HepG2 (cell line): ENCODE measurements at regions not wholly inside any gene's neighbourhood (a gene's known extent, or its start where the extent isn't known, plus 50 kb on each side); places are given as distances from the start of the nearest gene placed in this dataset.

Source experiments
- ATAC-seq: fragments of 200-7000 bp; cut with Tn5 transposase; 3 replicates; pipeline ENCODE4 v1.9.1; 2020; ENCODE audit warnings: mild to moderate bottlenecking, moderate library complexity
- BruUV-seq: library from RNA; stranded (reverse); fragments of 400-500 nt; replicated peaks from 2 replicates; lab custom pipeline; 2021; lab: Mats Ljungman, UMichigan
- CTCF ChIA-PET: fragments of 300-600 bp; formaldehyde crosslinking; extraction: SDS; loops from one replicate; lab custom pipeline; 2021; ENCODE audit warnings: low total read pairs, inconsistent platforms, low intra/inter-chr PET ratio; lab: Yijun Ruan, JAX
- POLR2A ChIA-PET: fragments of 350-600 bp; sonication (Branson Sonifier 250); formaldehyde crosslinking; loops from one replicate; lab custom pipeline; 2020; ENCODE audit warnings: antibody characterized with exemption, inconsistent platforms; lab: Yijun Ruan, JAX
- DNase-seq: peaks from one replicate; pipeline ENCODE4 v3.0.0-alpha.2; 2015; ENCODE audit warnings: low spot score
- FAIRE-seq: peaks from 3 replicates; lab custom pipeline; 2011; peaks lifted over from hg19 to GRCh38; lab: Jason Lieb, UNC
- H2AFZ ChIP-seq: one replicate; pipeline ENCODE4 v1.6.1; 2011; ENCODE audit warnings: low read length, inconsistent platforms
- H3K27ac ChIP-seq: fragments of 300-600 bp; 3 replicates; pipeline ENCODE4 v1.8.0; 2011; ENCODE audit warnings: mixed run types, mild to moderate bottlenecking, mixed read lengths, low read length, inconsistent platforms; ENCODE audit not compliant: insufficient read depth; ENCODE audit errors: extremely low read length
- H3K27me3 ChIP-seq, 2 experiments: fragments of 200-600 bp in 1 of 2; 2 replicates in 1 of 2; 3 replicates in 1 of 2; pipeline versions ENCODE4 v1.6.0 to v1.8.0; 2011; ENCODE audit warnings: low read length in 2 of 2, mild to moderate bottlenecking in 2 of 2, moderate library complexity in 2 of 2, inconsistent platforms in 1 of 2; ENCODE audit not compliant: insufficient read depth in 2 of 2, control insufficient read depth in 1 of 2
- H3K36me3 ChIP-seq, 2 experiments: fragments of 200-600 bp in 1 of 2; replicated peaks in 1 of 2; 2 replicates in 1 of 2; 3 replicates in 1 of 2; pipeline versions ENCODE4 v1.5.1 to v1.8.0; 2011; ENCODE audit warnings: low read length in 2 of 2, inconsistent platforms in 1 of 2; ENCODE audit not compliant: insufficient read depth in 2 of 2, control insufficient read depth in 1 of 2
- H3K4me1 ChIP-seq: 2 replicates; pipeline ENCODE4 v1.5.1; 2012; ENCODE audit warnings: low read length, inconsistent platforms; ENCODE audit not compliant: insufficient read depth
- H3K4me2 ChIP-seq: 2 replicates; pipeline ENCODE4 v1.6.0; 2011; ENCODE audit warnings: low read depth, low read length, inconsistent platforms
- H3K4me3 ChIP-seq, 3 experiments: fragments of 200-600 bp in 1 of 3; sonication (generic), shearing (Covaris generic) in 1 of 3; replicated peaks in 1 of 3; 2 replicates each; pipeline ENCODE4 v1.5.1; 2011 to 2016; ENCODE audit warnings: low read length in 3 of 3, inconsistent platforms in 2 of 3, low read depth in 2 of 3, mild to moderate bottlenecking in 2 of 3, control low read depth in 1 of 3, mixed read lengths in 1 of 3; ENCODE audit not compliant: insufficient read depth in 1 of 3
- H3K79me2 ChIP-seq: one replicate; pipeline ENCODE4 v1.6.1; 2011; ENCODE audit warnings: low read length, inconsistent platforms; ENCODE audit not compliant: insufficient read depth
- H3K9ac ChIP-seq: 2 replicates; pipeline ENCODE4 v1.6.0; 2011; ENCODE audit warnings: mild to moderate bottlenecking, low read depth, low read length, inconsistent platforms; ENCODE audit not compliant: insufficient read depth
- H3K9me3 ChIP-seq: 2 replicates; pipeline ENCODE4 v1.5.1; 2012; ENCODE audit warnings: mild to moderate bottlenecking, low read length
- H4K20me1 ChIP-seq: 2 replicates; pipeline ENCODE4 v1.6.0; 2011; ENCODE audit warnings: inconsistent platforms, mild to moderate bottlenecking, low read length, moderate library complexity; ENCODE audit not compliant: insufficient read depth
- ATAD3A ChIP-seq: sonication (generic); formaldehyde crosslinking; IDR thresholded peaks from 2 replicates; pipeline ENCODE4 v1.4.0; 2020; ENCODE audit warnings: missing genetic modification reagents
- EHMT2 ChIP-seq: fragments of 200-600 bp; sonication (generic); IDR thresholded peaks from 2 replicates; pipeline ENCODE4 v1.7.0; 2017; ENCODE audit warnings: antibody characterized with exemption, low read depth, low read length, borderline replicate concordance
- FOSL2 ChIP-seq: sonication (generic); formaldehyde crosslinking; IDR thresholded peaks from 2 replicates; pipeline ENCODE4 v1.4.0; 2020; ENCODE audit warnings: missing genetic modification reagents
- MIER2 ChIP-seq: IDR thresholded peaks from 2 replicates; pipeline ENCODE4 v1.6.1; 2016; ENCODE audit warnings: missing biosample characterization, missing genetic modification reagents
- MYNN ChIP-seq: sonication (generic); formaldehyde crosslinking; IDR thresholded peaks from 2 replicates; pipeline ENCODE4 v1.4.0; 2020; ENCODE audit warnings: mild to moderate bottlenecking, low read depth, missing genetic modification reagents
- U2AF1 ChIP-seq: fragments of 200-400 bp; formaldehyde crosslinking; optimal IDR thresholded peaks from 2 replicates; pipeline ENCODE3; 2017; ENCODE audit warnings: mild to moderate bottlenecking, low read depth, low read length
- ZEB1 ChIP-seq: IDR thresholded peaks from 2 replicates; pipeline ENCODE4 v1.6.1; 2012; ENCODE audit warnings: mild to moderate bottlenecking, low read depth, inconsistent platforms; ENCODE audit not compliant: insufficient replicate concordance
- ZNF614 ChIP-seq: IDR thresholded peaks from 2 replicates; pipeline ENCODE4 v1.6.1; 2018; ENCODE audit warnings: missing biosample characterization, missing genetic modification reagents, inconsistent platforms, borderline replicate concordance
- ZNF891 ChIP-seq: sonication (generic); formaldehyde crosslinking; IDR thresholded peaks from 2 replicates; pipeline ENCODE4 v1.5.0; 2020; ENCODE audit warnings: mild to moderate bottlenecking, missing genetic modification reagents
- WGBS: methylation state at CpG from one replicate; pipeline ENCODE4 v1.1.6; 2017; ENCODE audit warnings: low lambda C conversion rate; 5-methylcytosine and 5-hydroxymethylcytosine counted together
- in situ Hi-C: cut with HindIII; loops from 2 replicates; pipeline ENCODE4 v1.10.0; 2017; ENCODE audit warnings: low pct_unique_long_range_greater_than_20kb; ENCODE audit not compliant: extremely low pct_ligation_motif_present
- intact Hi-C: fragments of 100-400 bp; cut with micrococcal nuclease; formaldehyde crosslinking; loops from one replicate; pipeline ENCODE4 v1.10.0; 2022; ENCODE audit not compliant: unreplicated experiment
- TF ChIP-seq, protein P1 (sequence below): IDR thresholded peaks from 2 replicates; pipeline ENCODE4 v1.6.1; 2016
- TF ChIP-seq, protein P2 (sequence below): sonication (generic); formaldehyde crosslinking; IDR thresholded peaks from 2 replicates; pipeline ENCODE4 v1.9.0; 2021; ENCODE audit warnings: missing genetic modification reagents, borderline replicate concordance
- TF ChIP-seq, protein P3 (sequence below): sonication (generic); formaldehyde crosslinking; IDR thresholded peaks from 2 replicates; pipeline ENCODE4 v1.4.0; 2020; ENCODE audit warnings: missing genetic modification reagents

DNA sequence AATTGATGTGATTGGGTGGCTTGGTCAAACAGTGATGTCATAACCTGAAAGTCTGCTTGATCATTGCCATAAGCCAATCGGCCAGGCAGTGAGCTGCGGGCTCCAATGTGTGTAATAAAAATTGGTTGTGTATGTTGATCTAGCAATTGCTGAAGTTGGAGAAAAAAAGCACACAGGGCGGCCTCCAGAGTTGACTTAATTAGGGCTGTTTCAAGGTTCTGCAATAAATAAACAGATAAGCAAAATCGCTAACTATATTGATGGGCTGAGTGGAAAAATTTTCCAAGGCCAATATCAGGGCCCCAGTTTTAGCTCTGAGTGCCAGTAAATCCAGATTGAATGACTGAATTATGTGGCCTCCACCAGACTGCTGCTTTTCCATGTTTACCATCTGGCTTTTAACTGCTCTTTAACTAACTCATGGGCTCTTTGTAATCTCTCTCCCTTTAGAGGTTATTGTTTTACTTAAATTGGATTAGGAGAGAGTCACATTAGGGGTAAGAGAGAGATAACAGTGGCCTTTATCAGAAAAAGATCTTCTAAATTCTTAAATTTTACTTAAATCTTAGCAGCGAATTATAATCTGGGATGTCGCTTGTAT is 160.6 kb upstream of the WDFY3 start:
- CTCF ChIA-PET = interaction anchor here (1.2 kb wide), 1 partner anchor 243 kb away, joined by 3 read pairs; no protein-coding TSS in a partner anchor
- Histone ChIP-seq H3K27me3 (no peaks in the 10 kb centered on the region), H2AFZ (no peak overlapping the region), H3K27ac (no peak overlapping the region), H4K20me1 (no peaks in the 10 kb centered on the region), H3K36me3 (no peaks in the 10 kb centered on the region), H3K9me3 (0 out of 2 replicates have a peak, but pooled peaks cover 8% of the 10 kb centered on the region), H3K4me2 (no peak overlapping the region), H3K4me3 (no peak overlapping the region), H3K4me1 (0 out of 2 replicates have a peak, but pooled peaks cover 10% of the 10 kb centered on the region), H3K9ac (no peak overlapping the region), H3K79me2 (no peaks in the 10 kb centered on the region)
- BruUV-seq = no TSS peak
- in situ Hi-C loops (loop anchor here (25.0 kb wide), 1 partner anchor 610 kb away; no protein-coding TSS in a partner anchor), intact Hi-C loops (no loop called here)
- TF ChIP-seq, protein P1, sequence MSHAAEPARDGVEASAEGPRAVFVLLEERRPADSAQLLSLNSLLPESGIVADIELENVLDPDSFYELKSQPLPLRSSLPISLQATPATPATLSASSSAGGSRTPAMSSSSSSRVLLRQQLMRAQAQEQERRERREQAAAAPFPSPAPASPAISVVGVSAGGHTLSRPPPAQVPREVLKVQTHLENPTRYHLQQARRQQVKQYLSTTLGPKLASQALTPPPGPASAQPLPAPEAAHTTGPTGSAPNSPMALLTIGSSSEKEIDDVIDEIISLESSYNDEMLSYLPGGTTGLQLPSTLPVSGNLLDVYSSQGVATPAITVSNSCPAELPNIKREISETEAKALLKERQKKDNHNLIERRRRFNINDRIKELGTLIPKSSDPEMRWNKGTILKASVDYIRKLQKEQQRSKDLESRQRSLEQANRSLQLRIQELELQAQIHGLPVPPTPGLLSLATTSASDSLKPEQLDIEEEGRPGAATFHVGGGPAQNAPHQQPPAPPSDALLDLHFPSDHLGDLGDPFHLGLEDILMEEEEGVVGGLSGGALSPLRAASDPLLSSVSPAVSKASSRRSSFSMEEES (CRISPR knock-in tag) = no peak
- TF ChIP-seq FOSL2 (CRISPR knock-in tag) = no peak
- no peak for TF ChIP-seq ZNF614 (CRISPR knock-in tag)
- no peak for TF ChIP-seq ATAD3A
- TF ChIP-seq, protein P2, sequence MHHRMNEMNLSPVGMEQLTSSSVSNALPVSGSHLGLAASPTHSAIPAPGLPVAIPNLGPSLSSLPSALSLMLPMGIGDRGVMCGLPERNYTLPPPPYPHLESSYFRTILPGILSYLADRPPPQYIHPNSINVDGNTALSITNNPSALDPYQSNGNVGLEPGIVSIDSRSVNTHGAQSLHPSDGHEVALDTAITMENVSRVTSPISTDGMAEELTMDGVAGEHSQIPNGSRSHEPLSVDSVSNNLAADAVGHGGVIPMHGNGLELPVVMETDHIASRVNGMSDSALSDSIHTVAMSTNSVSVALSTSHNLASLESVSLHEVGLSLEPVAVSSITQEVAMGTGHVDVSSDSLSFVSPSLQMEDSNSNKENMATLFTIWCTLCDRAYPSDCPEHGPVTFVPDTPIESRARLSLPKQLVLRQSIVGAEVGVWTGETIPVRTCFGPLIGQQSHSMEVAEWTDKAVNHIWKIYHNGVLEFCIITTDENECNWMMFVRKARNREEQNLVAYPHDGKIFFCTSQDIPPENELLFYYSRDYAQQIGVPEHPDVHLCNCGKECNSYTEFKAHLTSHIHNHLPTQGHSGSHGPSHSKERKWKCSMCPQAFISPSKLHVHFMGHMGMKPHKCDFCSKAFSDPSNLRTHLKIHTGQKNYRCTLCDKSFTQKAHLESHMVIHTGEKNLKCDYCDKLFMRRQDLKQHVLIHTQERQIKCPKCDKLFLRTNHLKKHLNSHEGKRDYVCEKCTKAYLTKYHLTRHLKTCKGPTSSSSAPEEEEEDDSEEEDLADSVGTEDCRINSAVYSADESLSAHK (CRISPR knock-in tag) = no peak
- no peak for TF ChIP-seq MIER2 (CRISPR knock-in tag)
- TF ChIP-seq, protein P3, sequence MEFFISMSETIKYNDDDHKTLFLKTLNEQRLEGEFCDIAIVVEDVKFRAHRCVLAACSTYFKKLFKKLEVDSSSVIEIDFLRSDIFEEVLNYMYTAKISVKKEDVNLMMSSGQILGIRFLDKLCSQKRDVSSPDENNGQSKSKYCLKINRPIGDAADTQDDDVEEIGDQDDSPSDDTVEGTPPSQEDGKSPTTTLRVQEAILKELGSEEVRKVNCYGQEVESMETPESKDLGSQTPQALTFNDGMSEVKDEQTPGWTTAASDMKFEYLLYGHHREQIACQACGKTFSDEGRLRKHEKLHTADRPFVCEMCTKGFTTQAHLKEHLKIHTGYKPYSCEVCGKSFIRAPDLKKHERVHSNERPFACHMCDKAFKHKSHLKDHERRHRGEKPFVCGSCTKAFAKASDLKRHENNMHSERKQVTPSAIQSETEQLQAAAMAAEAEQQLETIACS (CRISPR knock-in tag) = no peak
- TF ChIP-seq MYNN (CRISPR knock-in tag) = no peak
- no peak for TF ChIP-seq EHMT2
- TF ChIP-seq ZNF891 = no peak
- no peak for TF ChIP-seq ZEB1
- no peak for TF ChIP-seq U2AF1
- POLR2A ChIA-PET = no interaction called here
- ATAC-seq (no peak), FAIRE-seq (no peak), DNase-seq (no peak)
- 79% methylated on average over 6 of the region's 6 CpGs for WGBS
